ENCODE measurements at regions not wholly inside any gene's neighbourhood (a gene's known extent, or its start where the extent isn't known, plus 50 kb on each side); places are given as distances from the start of the nearest gene placed in this dataset.

- Histone ChIP-seq H3F3A (replicated peaks; ENCODE audit: insufficient read depth) (no peaks in the 10 kb centered on the region), H4K20me1 (ENCODE audit: insufficient read depth) (no peaks in the 10 kb centered on the region), H3K4me2 (no peak overlapping the region), H3K9me3 (no peaks in the 10 kb centered on the region), H3K36me3 (replicated peaks in 1 of 2; ENCODE audit: control insufficient read depth in 1 of 2, insufficient read depth in 2 of 2, low read length in 1 of 2) (no peaks in the 10 kb centered on the region), H3K9me2 (no peaks in the 10 kb centered on the region), H3K79me2 (ENCODE audit: insufficient read depth) (no peaks in the 10 kb centered on the region), H3K4me1 (ENCODE audit: control insufficient read depth in 1 of 2, insufficient read depth in 2 of 2, low read depth in 1 of 2, low read length in 1 of 2) (no peaks in the 10 kb centered on the region), H3K27me3 (ENCODE audit: insufficient read depth) (no peaks in the 10 kb centered on the region), H3K4me3 (ENCODE audit: low read depth in 2 of 2, low read length in 1 of 2) (no peak overlapping the region), H3K27ac (ENCODE audit: low read depth in 2 of 2, low read length in 1 of 2) (no peak overlapping the region), H3K9ac (no peak overlapping the region), H2AFZ (ENCODE audit: low read depth) (no peak overlapping the region)
- CTCF ChIA-PET = no interaction called here
- DNase-seq = no peak
- POLR2A ChIA-PET = no interaction called here
- TF ChIP-seq USF2 (IDR thresholded peaks at IDR 0.05; ENCODE audit: borderline replicate concordance, low read depth, low read length) (no peak), GABPA (IDR thresholded peaks at IDR 0.05; ENCODE audit: low read depth) (no peak), SMC3 (IDR thresholded peaks at IDR 0.05; ENCODE audit: low read depth, low read length) (no peak), YY1 (IDR thresholded peaks at IDR 0.05; ENCODE audit: low read depth) (no peak), TAF1 (IDR thresholded peaks at IDR 0.05; ENCODE audit: borderline replicate concordance, low read depth, low read length) (no peak), FOXM1 (IDR thresholded peaks at IDR 0.05; ENCODE audit: low read depth) (no peak), POLR2AphosphoS5 (IDR thresholded peaks at IDR 0.05; ENCODE audit: low read depth, low read length) (no peak), RCOR1 (IDR thresholded peaks at IDR 0.05; ENCODE audit: low read length) (no peak), USF1 (IDR thresholded peaks at IDR 0.05; ENCODE audit: borderline replicate concordance, low read depth) (no peak), SIN3A (IDR thresholded peaks at IDR 0.05; ENCODE audit: borderline replicate concordance, low read depth, low read length) (no peak), FOSL2 (IDR thresholded peaks at IDR 0.05; ENCODE audit: borderline replicate concordance, low read depth) (no peak), EZH2phosphoT487 (IDR thresholded peaks at IDR 0.05; ENCODE audit: borderline replicate concordance, low read depth) (no peak), REST (IDR thresholded peaks at IDR 0.05; ENCODE audit: low read depth, low read length) (no peak)
These were observed 76.0 kb downstream of the ING2 start for GRCh38 chr4:183580849-183581248.

- WGBS (ENCODE audit: low lambda C conversion rate) = 86% methylated on average over 10 of the region's 10 CpGs
These were observed 72.2 kb downstream of the RWDD4 start for GRCh38 chr4:183586824-183587223.

More at GRCh38 chr4:183586824-183587223, 72.2 kb downstream of the RWDD4 start:
- no peak for TF ChIP-seq EZH2phosphoT487 (IDR thresholded peaks at IDR 0.05; ENCODE audit: borderline replicate concordance, low read depth)
- no peak for TF ChIP-seq PBX3 (IDR thresholded peaks at IDR 0.05)
- TF ChIP-seq TCF12 (IDR thresholded peaks at IDR 0.05) = no peak
- Histone ChIP-seq H3K9me3 (no peaks in the 10 kb centered on the region), H3K4me1 (ENCODE audit: control insufficient read depth in 1 of 2, insufficient read depth in 2 of 2, low read depth in 1 of 2, low read length in 1 of 2) (no peaks in the 10 kb centered on the region), H3K4me2 (no peak overlapping the region), H3K27me3 (ENCODE audit: insufficient read depth) (no peaks in the 10 kb centered on the region), H3K79me2 (ENCODE audit: insufficient read depth) (no peaks in the 10 kb centered on the region), H3K36me3 (replicated peaks in 1 of 2; ENCODE audit: control insufficient read depth in 1 of 2, insufficient read depth in 2 of 2, low read length in 1 of 2) (no peaks in the 10 kb centered on the region), H3K4me3 (ENCODE audit: low read depth in 2 of 2, low read length in 1 of 2) (no peak overlapping the region), H3K27ac (ENCODE audit: low read depth in 2 of 2, low read length in 1 of 2) (no peak overlapping the region), H4K20me1 (ENCODE audit: insufficient read depth) (no peaks in the 10 kb centered on the region), H3F3A (replicated peaks; ENCODE audit: insufficient read depth) (no peaks in the 10 kb centered on the region), H3K9ac (no peak overlapping the region), H2AFZ (ENCODE audit: low read depth) (no peak overlapping the region), H3K9me2 (no peaks in the 10 kb centered on the region)
- POLR2A ChIA-PET = no interaction called here
- no peak for DNase-seq
- CTCF ChIA-PET = no interaction called here

All from SK-N-SH (cell line).